ENCODE measurements at regions not wholly inside any gene's neighbourhood (a gene's known extent, or its start where the extent isn't known, plus 50 kb on each side); places are given as distances from the start of the nearest gene placed in this dataset.

DNA sequence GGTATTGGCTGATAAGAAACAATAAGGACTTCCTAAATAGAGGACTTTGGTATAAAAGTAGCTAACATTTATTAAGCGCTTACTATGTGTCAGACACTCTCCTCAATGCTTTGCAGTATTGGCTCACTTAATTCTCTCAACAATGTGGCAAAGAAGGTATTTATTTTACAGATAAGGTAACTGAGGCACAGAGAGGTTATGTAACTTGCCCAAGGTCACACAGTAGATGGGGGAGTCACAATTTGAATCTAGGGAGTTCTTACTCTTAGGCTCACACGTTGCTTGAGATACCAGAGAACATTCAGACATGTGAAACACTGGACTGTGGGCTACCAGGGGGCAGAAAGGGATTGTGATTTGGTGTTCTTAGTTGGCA, 60.8 kb upstream of the GPR158 start:
- TF ChIP-seq, protein P1, sequence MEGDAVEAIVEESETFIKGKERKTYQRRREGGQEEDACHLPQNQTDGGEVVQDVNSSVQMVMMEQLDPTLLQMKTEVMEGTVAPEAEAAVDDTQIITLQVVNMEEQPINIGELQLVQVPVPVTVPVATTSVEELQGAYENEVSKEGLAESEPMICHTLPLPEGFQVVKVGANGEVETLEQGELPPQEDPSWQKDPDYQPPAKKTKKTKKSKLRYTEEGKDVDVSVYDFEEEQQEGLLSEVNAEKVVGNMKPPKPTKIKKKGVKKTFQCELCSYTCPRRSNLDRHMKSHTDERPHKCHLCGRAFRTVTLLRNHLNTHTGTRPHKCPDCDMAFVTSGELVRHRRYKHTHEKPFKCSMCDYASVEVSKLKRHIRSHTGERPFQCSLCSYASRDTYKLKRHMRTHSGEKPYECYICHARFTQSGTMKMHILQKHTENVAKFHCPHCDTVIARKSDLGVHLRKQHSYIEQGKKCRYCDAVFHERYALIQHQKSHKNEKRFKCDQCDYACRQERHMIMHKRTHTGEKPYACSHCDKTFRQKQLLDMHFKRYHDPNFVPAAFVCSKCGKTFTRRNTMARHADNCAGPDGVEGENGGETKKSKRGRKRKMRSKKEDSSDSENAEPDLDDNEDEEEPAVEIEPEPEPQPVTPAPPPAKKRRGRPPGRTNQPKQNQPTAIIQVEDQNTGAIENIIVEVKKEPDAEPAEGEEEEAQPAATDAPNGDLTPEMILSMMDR (IDR thresholded peaks at IDR 0.05) = no peak
- no peak for TF ChIP-seq POLR2A (IDR thresholded peaks at IDR 0.05)
- 88 to 95% methylated on average over 2 of the region's 2 CpGs for WGBS, 2 donors
- Histone ChIP-seq H3K27me3 (no peaks in the 10 kb centered on the region), H3K27ac (no peak overlapping the region), H3K4me1 (peaks cover 4 to 7% of the 10 kb centered on the region in 2 donors), H3K9me3 (no peaks in the 10 kb centered on the region), H3K4me3 (replicated peaks in 1 of 3) (no peak overlapping the region), H3K36me3 (no peaks in the 10 kb centered on the region)
- no peak for DNase-seq
- intact Hi-C loops (cut with DNase I) = no loop called here

DNA sequence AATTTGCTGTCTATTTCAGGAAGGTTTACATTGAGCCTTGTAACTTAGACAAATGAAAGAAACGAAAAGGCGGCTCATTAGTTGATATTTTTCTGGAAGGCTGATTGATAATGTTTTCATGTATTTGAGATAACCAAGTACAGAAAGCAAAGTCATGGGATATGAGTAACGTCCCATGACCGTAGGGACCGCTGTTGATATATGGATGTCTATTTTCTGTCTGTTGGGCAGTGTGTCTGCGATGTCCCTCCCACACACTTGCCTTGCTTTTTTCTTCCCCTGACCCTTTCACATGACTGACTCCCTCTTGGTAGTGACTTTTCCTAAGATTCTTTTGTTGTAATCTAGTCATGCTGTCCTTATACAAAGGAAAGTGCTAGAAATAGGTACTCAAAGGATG, 57.0 kb upstream of the GPR158 start:
- Histone ChIP-seq H3K36me3 (no peaks in the 10 kb centered on the region), H3K4me3 (replicated peaks in 1 of 3) (no peak overlapping the region), H3K4me1 (peaks cover 4 to 7% of the 10 kb centered on the region in 2 donors), H3K9me3 (no peaks in the 10 kb centered on the region), H3K27ac (no peak overlapping the region), H3K27me3 (no peaks in the 10 kb centered on the region)
- 80 to 91% methylated on average over 6 of the region's 6 CpGs for WGBS, 2 donors
- intact Hi-C loops (cut with DNase I) = no loop called here
- DNase-seq = no peak
- TF ChIP-seq, protein P1 (IDR thresholded peaks at IDR 0.05) = no peak
- no peak for TF ChIP-seq POLR2A (IDR thresholded peaks at IDR 0.05)

DNA sequence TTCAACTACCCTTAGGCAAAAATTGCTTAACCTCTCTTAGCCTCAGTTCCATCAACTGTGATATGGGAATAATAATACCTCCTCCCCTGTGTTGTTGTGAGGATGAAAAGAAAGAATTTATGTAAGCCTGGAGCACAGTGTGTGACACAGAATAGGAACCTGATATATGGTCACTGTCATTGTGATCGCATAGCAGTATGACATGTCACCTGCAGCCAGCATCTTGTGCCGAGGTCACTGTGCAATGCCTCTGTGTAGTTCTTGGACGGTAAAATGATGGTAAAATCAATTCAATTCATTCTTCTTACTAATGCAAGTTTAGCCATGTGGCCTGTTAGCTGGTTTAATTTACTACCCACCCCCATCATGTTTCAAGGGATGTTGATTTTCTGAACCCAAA, 54.6 kb upstream of the GPR158 start:
- Histone ChIP-seq H3K36me3 (no peaks in the 10 kb centered on the region), H3K27ac (no peak overlapping the region), H3K4me3 (replicated peaks in 1 of 3) (no peak overlapping the region), H3K27me3 (no peaks in the 10 kb centered on the region), H3K9me3 (no peaks in the 10 kb centered on the region), H3K4me1 (no peaks in the 10 kb centered on the region)
- TF ChIP-seq, protein P1 (IDR thresholded peaks at IDR 0.05) = no peak
- TF ChIP-seq POLR2A (IDR thresholded peaks at IDR 0.05) = no peak
- 88 to 94% methylated on average over 3 of the region's 3 CpGs for WGBS, 2 donors
- no peak for DNase-seq
- intact Hi-C loops (cut with DNase I) = no loop called here

All from thyroid gland (tissue), 4 donors.